Right lobe of liver (tissue), 6 donors: ENCODE measurements at regions not wholly inside any gene's neighbourhood (a gene's known extent, or its start where the extent isn't known, plus 50 kb on each side); places are given as distances from the start of the nearest gene placed in this dataset.
A peak's percentile ranks its signal among the peaks of the same experiment; 100 is the strongest.

Experiments
- ATAC-seq, 4 donors: fragments of 200-7000 bp; cut with Tn5 transposase; one replicate each; pipeline ENCODE4 v1.9.1; 2020; ENCODE audit warnings: mild to moderate bottlenecking in 4 of 4, moderate library complexity in 4 of 4
- DNase-seq, 3 donors: peaks; one replicate each; pipeline ENCODE4 v3.0.0-alpha.2; 2020
- H3K27ac ChIP-seq, 3 donors: fragments of 200-600 bp; one replicate each; pipeline ENCODE4 v1.8.0; 2022
- H3K27me3 ChIP-seq, 2 donors: fragments of 200-600 bp; one replicate each; pipeline ENCODE4 v1.8.0; 2022
- H3K36me3 ChIP-seq, 4 donors: fragments of 200-600 bp; sonication (generic) in 1 of 4; one replicate each; pipeline versions ENCODE4 v1.5.1 to v1.8.0; 2017 to 2022; ENCODE audit warnings: control low read depth in 1 of 4
- H3K4me1 ChIP-seq, 4 donors: fragments of 200-600 bp; sonication (generic) in 1 of 4; one replicate each; pipeline versions ENCODE4 v1.5.1 to v1.8.0; 2017 to 2022; ENCODE audit warnings: control low read depth in 1 of 4
- H3K4me3 ChIP-seq, 3 donors: fragments of 200-600 bp; one replicate each; pipeline ENCODE4 v1.8.0; 2022
- H3K9me3 ChIP-seq, 4 donors: fragments of 200-600 bp; sonication (generic) in 1 of 4; one replicate each; pipeline versions ENCODE4 v1.5.1 to v1.8.0; 2017 to 2022; ENCODE audit warnings: control low read depth in 1 of 4
- CTCF ChIP-seq, 4 donors: fragments of 200-600 bp in 3 of 4; fragments of 450-650 bp in 1 of 4; IDR thresholded peaks; one replicate each; pipeline versions ENCODE4 v1.5.1 to v1.8.0; 2016 to 2022; ENCODE audit warnings: antibody characterized with exemption in 4 of 4, mild to moderate bottlenecking in 2 of 4
- POLR2A ChIP-seq: fragments of 450-650 bp; IDR thresholded peaks from one replicate; pipeline ENCODE4 v1.6.1; 2017; ENCODE audit warnings: antibody characterized with exemption, mild to moderate bottlenecking
- WGBS: methylation state at CpG from one replicate; pipeline ENCODE4 v1.1.6; 2018; ENCODE audit warnings: low coverage, low lambda C conversion rate; ENCODE audit not compliant: insufficient coverage; ENCODE audit errors: missing lambda C conversion rate; 5-methylcytosine and 5-hydroxymethylcytosine counted together
- intact Hi-C, 2 donors: fragments of 100-400 bp; cut with DNase I; formaldehyde crosslinking; loops; one replicate each; pipeline versions ENCODE4 v1.11.2 to v1.14.1; 2022
- donor health status: DM: no; HTN: yes; CAD: no.
- donor health status: DM: no; HTN: no; CAD: no.
- donor health status: DM: no; HTN: no; CAD: no.
- donor health status: DM: no; HTN: yes; CAD: no.
- donor health status: DM: no; HTN: yes; CAD: no.

DNA sequence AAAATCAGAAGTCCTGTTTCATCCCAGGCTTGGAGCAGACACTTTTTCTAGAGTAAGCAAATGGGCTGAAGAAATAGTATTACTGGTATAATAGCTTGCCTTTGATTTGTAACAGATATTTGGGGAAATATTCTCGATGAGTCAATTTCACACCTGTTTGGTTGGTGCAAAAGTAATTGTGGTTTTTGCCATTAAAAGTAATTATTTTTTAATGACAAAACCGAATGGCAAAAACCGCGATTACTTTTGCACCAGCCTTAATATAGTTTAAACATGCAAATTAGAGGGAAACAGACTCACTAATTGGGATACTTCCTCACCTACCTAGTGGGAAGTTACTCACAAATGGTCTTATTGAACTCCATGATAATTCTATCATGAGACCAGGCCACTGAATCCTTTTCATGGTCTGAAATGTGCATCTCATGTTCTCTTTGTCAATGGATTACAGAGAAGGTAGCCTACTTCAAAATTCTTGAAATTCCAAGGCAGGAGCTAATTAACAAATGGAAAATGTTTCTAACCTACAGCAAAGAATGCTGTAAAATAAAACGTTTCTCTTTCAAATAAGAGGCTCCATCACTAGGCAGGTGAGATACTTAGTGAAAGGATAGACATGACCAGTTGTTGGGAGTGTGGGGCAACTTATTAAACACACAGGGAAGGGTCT is 391.3 kb downstream of the EMP1 start:
- intact Hi-C loops, result no loop called here
- WGBS, result 58% methylated on average over 5 of the region's 5 CpGs
- DNase-seq, result no peak

GRCh38 chr12:13586361-13586760 is 389.8 kb downstream of the EMP1 start:
- H3K9me3 ChIP-seq, result no peaks in the 10 kb centered on the region
- intact Hi-C loops, result no loop called here
- H3K36me3 ChIP-seq, result no peaks in the 10 kb centered on the region
- ATAC-seq (no peak), DNase-seq (no peak)
- H3K4me3 ChIP-seq, result no peak overlapping the region
- peaks cover 0 to 22% (median 3%) of the 10 kb centered on the region in 4 donors for H3K4me1 ChIP-seq
- 85% methylated on average over 5 of the region's 5 CpGs for WGBS
- no peaks in the 10 kb centered on the region for H3K27me3 ChIP-seq
- no peak overlapping the region for H3K27ac ChIP-seq
- no peak for TF ChIP-seq POLR2A
- no peak for TF ChIP-seq CTCF (IDR thresholded peaks at IDR 0.05)

More for the DNA sequence above, 391.3 kb downstream of the EMP1 start:
- no peak overlapping the region for H3K27ac ChIP-seq
- no peak for TF ChIP-seq POLR2A
- TF ChIP-seq CTCF (IDR thresholded peaks at IDR 0.05), result no peak
- no peaks in the 10 kb centered on the region for H3K36me3 ChIP-seq
- H3K27me3 ChIP-seq, result no peaks in the 10 kb centered on the region
- H3K4me1 ChIP-seq, result peaks cover 0 to 20% (median 4%) of the 10 kb centered on the region in 4 donors
- ATAC-seq, result no peak
- no peaks in the 10 kb centered on the region for H3K9me3 ChIP-seq
- no peak overlapping the region for H3K4me3 ChIP-seq

- TF ChIP-seq CTCF (IDR thresholded peaks at IDR 0.05) (no peak), POLR2A (no peak)
- ATAC-seq (no peak), DNase-seq (no peak)
- H3K4me1 ChIP-seq, result peaks cover 0 to 20% (median 3%) of the 10 kb centered on the region in 4 donors
- 58% methylated on average over 2 of the region's 2 CpGs for WGBS
- intact Hi-C loops, result no loop called here
- no peaks in the 10 kb centered on the region for H3K27me3 ChIP-seq
- no peak overlapping the region for H3K27ac ChIP-seq
- no peaks in the 10 kb centered on the region for H3K36me3 ChIP-seq
- no peak overlapping the region for H3K4me3 ChIP-seq
- H3K9me3 ChIP-seq, result no peaks in the 10 kb centered on the region
These were observed 388.0 kb downstream of the EMP1 start for GRCh38 chr12:13584541-13584940.

DNA sequence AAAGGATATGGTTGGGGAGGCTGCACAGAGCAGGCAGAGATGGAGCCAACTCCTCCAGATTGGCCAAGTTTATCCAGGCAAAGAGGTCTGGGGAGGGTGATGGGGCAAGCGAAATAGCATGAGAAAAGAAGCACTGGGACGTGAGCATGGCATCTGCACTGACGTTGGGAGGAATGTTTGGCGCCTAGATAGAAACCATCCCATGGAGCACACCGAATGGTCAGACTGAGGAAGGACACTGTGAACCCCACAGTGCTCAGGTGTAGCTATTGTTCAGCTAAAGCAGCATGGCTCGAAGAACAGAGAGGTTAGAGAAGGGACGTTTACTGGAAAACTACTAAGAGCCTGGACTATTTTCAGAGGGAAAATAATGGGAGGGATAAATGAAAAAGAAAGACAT is 387.1 kb downstream of the EMP1 start:
- H3K4me1 ChIP-seq, result peaks cover 0 to 20% (median 3%) of the 10 kb centered on the region in 4 donors
- no peak for DNase-seq
- ATAC-seq, result peak in 2 of 4 donors; percentile 7 to 40
- no peaks in the 10 kb centered on the region for H3K36me3 ChIP-seq
- TF ChIP-seq CTCF (IDR thresholded peaks at IDR 0.05), result no peak
- no peak for TF ChIP-seq POLR2A
- H3K27me3 ChIP-seq, result no peaks in the 10 kb centered on the region
- peak overlapping the region in 2 of 3 donors; percentile 39 to 45 for H3K4me3 ChIP-seq
- WGBS, result 54% methylated on average over 5 of the region's 7 CpGs
- no peaks in the 10 kb centered on the region for H3K9me3 ChIP-seq
- no peak overlapping the region for H3K27ac ChIP-seq
- intact Hi-C loops, result no loop called here
